ENCODE measurements at regions not wholly inside any gene's neighbourhood (a gene's known extent, or its start where the extent isn't known, plus 50 kb on each side); places are given as distances from the start of the nearest gene placed in this dataset.

DNA sequence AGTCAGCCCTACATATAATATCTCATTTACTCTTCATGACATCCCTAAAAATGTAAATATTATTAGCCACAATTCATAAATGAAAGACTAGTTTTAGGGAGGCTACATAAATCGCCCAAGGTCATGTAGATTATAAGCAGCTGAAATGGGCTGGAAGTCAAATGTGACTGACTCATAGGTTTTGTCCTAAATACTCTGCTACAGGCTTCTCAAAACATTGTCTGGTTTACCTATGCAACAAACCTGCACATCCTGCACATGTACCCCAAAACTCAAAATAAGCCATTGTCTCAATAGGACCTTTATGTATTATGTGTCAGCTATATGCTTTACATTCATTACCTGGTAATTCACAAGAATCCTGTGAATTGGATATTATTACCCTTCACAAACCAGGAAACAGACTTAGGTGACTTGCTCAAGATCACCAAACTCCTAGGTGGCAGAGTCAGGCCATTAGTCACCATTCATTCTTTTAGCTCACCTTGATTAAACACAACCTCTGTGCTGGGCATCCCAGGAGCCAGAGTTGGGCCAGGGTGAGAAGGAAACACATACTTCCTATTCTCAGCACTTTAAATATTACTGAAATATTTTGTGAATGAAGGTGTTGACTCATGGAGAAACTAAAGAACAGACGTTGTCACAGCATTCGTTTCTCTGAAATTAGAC, 69.4 kb upstream of the CPO start:
- Histone ChIP-seq H3K4me3 (no peak overlapping the region), H3K4me1 (no peaks in the 10 kb centered on the region), H3K27ac (replicated peaks in 1 of 4) (no peak overlapping the region), H3K36me3 (no peaks in the 10 kb centered on the region), H3K9me3 (no peaks in the 10 kb centered on the region), H3K27me3 (no peaks in the 10 kb centered on the region)
- intact Hi-C loops (cut with DNase I), result no loop called here
- no peak for TF ChIP-seq POLR2A (IDR thresholded peaks at IDR 0.05; ENCODE audit: low read depth)
- TF ChIP-seq, protein P1, sequence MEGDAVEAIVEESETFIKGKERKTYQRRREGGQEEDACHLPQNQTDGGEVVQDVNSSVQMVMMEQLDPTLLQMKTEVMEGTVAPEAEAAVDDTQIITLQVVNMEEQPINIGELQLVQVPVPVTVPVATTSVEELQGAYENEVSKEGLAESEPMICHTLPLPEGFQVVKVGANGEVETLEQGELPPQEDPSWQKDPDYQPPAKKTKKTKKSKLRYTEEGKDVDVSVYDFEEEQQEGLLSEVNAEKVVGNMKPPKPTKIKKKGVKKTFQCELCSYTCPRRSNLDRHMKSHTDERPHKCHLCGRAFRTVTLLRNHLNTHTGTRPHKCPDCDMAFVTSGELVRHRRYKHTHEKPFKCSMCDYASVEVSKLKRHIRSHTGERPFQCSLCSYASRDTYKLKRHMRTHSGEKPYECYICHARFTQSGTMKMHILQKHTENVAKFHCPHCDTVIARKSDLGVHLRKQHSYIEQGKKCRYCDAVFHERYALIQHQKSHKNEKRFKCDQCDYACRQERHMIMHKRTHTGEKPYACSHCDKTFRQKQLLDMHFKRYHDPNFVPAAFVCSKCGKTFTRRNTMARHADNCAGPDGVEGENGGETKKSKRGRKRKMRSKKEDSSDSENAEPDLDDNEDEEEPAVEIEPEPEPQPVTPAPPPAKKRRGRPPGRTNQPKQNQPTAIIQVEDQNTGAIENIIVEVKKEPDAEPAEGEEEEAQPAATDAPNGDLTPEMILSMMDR (IDR thresholded peaks at IDR 0.05), result no peak
- TF ChIP-seq POLR2AphosphoS5 (IDR thresholded peaks at IDR 0.05), result no peak
- TF ChIP-seq EP300 (IDR thresholded peaks at IDR 0.05), result no peak
- no peak for DNase-seq (ENCODE audit: extremely low spot score)
- 84% methylated on average over 3 of the region's 3 CpGs for WGBS

DNA sequence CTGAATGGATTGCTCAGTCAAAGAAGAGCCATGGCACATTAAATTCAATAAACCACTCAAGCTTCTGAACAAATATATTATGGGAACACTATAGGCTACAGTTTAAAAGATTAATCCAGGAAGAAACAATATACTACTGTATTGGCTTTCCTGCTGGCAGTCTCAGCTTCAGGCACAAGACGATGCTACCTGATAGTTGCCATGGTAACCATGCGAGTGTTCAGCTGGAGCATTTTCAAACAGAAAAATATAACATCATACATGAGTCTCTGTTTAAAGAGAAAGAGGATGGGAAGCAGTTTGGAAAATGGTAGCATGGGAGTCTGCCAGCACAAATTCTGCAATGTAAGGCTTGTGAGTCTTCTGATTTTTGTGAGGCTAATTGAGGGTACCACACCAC, 65.9 kb upstream of the CPO start:
- Histone ChIP-seq H3K36me3 (no peaks in the 10 kb centered on the region), H3K27me3 (no peaks in the 10 kb centered on the region), H3K4me1 (peaks cover 0 to 8% (median 6%) of the 10 kb centered on the region in 4 donors), H3K27ac (replicated peaks in 1 of 4) (no peak overlapping the region), H3K9me3 (no peaks in the 10 kb centered on the region), H3K4me3 (no peak overlapping the region)
- intact Hi-C loops (cut with DNase I), result no loop called here
- DNase-seq (ENCODE audit: extremely low spot score), result no peak
- TF ChIP-seq, protein P1 (IDR thresholded peaks at IDR 0.05), result no peak
- no peak for TF ChIP-seq POLR2A (IDR thresholded peaks at IDR 0.05; ENCODE audit: low read depth)
- TF ChIP-seq EP300 (IDR thresholded peaks at IDR 0.05), result no peak
- TF ChIP-seq POLR2AphosphoS5 (IDR thresholded peaks at IDR 0.05), result no peak
- WGBS, result 13% methylated on average over 2 of the region's 2 CpGs

DNA sequence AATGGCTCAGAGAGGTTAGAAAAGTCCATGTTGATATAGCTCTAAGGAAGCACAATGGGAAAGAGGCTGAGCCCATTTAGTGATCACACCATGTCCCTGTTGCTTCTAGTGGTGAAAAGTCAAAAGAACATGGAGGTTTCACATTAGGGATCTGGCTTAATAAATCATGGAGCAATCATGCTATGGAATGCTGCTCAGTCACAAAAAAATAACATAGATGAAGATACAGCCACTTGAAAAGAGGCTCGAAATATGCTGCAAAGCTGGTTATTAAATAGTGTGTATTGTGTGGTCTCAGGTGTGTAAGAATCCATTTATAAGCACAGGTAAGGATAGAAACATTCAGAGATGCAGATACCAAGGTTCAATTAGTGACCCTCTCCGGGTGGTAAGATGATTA, 63.6 kb upstream of the CPO start:
- WGBS, result 77% methylated on average over 2 of the region's 2 CpGs
- intact Hi-C loops (cut with DNase I), result no loop called here
- Histone ChIP-seq H3K27ac (replicated peaks in 1 of 4) (no peak overlapping the region), H3K4me1 (peaks cover 0 to 8% (median 6%) of the 10 kb centered on the region in 4 donors), H3K27me3 (no peaks in the 10 kb centered on the region), H3K9me3 (no peaks in the 10 kb centered on the region), H3K4me3 (no peak overlapping the region), H3K36me3 (no peaks in the 10 kb centered on the region)
- DNase-seq (ENCODE audit: extremely low spot score), result no peak
- TF ChIP-seq, protein P1 (IDR thresholded peaks at IDR 0.05), result no peak
- TF ChIP-seq EP300 (IDR thresholded peaks at IDR 0.05) (no peak), POLR2AphosphoS5 (IDR thresholded peaks at IDR 0.05) (no peak), POLR2A (IDR thresholded peaks at IDR 0.05; ENCODE audit: low read depth) (no peak)

DNA sequence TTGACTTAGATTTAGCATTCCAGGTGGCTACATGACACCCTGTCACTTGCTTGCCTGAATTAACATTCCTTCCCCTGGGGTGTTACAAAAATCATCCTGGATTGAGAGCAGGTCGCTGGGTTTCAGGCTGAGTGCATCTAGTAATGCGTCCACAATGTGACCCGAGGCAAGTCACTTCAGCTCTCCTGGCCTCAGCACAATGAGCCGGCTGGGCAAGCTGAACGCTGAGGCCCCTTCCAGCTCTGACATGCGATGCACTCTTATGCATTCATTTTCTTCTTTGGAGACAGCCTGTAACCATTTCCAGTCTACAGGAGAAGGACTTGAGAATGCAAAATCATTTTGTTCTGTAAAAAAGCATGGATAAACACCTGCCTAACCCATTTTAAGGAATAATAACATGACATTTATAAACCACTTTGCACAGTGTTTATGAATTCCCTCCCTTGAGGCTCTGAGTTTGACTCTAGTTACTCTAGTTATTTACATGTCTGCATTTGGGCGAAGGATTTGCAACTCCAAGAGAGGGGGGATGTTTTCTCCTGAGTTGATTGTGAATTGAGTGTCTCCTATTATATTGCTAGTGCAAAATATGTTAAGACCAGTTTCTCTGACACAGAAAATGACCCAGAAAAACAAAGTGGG, 63.0 kb upstream of the CPO start:
- H3K27me3 ChIP-seq, result no peaks in the 10 kb centered on the region
- H3K27ac ChIP-seq (replicated peaks in 1 of 4), result no peak overlapping the region
- H3K9me3 ChIP-seq, result no peaks in the 10 kb centered on the region
- no peak for DNase-seq (ENCODE audit: extremely low spot score)
- TF ChIP-seq POLR2A (IDR thresholded peaks at IDR 0.05; ENCODE audit: low read depth), result no peak
- no peak for TF ChIP-seq POLR2AphosphoS5 (IDR thresholded peaks at IDR 0.05)
- TF ChIP-seq EP300 (IDR thresholded peaks at IDR 0.05), result no peak
- TF ChIP-seq, protein P1 (IDR thresholded peaks at IDR 0.05), result no peak
- intact Hi-C loops (cut with DNase I), result no loop called here
- WGBS, result 33% methylated on average over 7 of the region's 7 CpGs
- H3K4me3 ChIP-seq, result no peak overlapping the region
- H3K36me3 ChIP-seq, result no peaks in the 10 kb centered on the region
- peaks cover 0 to 8% (median 6%) of the 10 kb centered on the region in 4 donors for H3K4me1 ChIP-seq
